ENCODE measurements at regions not wholly inside any gene's neighbourhood (a gene's known extent, or its start where the extent isn't known, plus 50 kb on each side); places are given as distances from the start of the nearest gene placed in this dataset.

- no peaks in the 10 kb centered on the region for H3K36me3 ChIP-seq
- no peak for TF ChIP-seq CTCF (IDR thresholded peaks at IDR 0.05)
- TF ChIP-seq POLR2A (IDR thresholded peaks at IDR 0.05), result no peak
- no peaks in the 10 kb centered on the region for H3K9me3 ChIP-seq
- no peaks in the 10 kb centered on the region for H3K27me3 ChIP-seq
- intact Hi-C loops (cut with DNase I), result no loop called here
- H3K4me1 ChIP-seq, result no peaks in the 10 kb centered on the region
- no peak overlapping the region for H3K4me3 ChIP-seq
- H3K27ac ChIP-seq, result no peak overlapping the region
- 71 to 91% (median 85%) methylated on average over 2 of the region's 2 CpGs for WGBS, 4 donors
- no peak for ATAC-seq
- no peak for DNase-seq
Observed at GRCh38 chrX:87236830-87237440, 280.7 kb upstream of the KLHL4 start.

- no peaks in the 10 kb centered on the region for H3K4me1 ChIP-seq
- H3K27me3 ChIP-seq, result no peaks in the 10 kb centered on the region
- no peak for DNase-seq
- 69 to 79% (median 71%) methylated on average over 5 of the region's 5 CpGs for WGBS, 4 donors
- intact Hi-C loops (cut with DNase I), result no loop called here
- no peak overlapping the region for H3K4me3 ChIP-seq
- H3K36me3 ChIP-seq, result no peaks in the 10 kb centered on the region
- TF ChIP-seq CTCF (IDR thresholded peaks at IDR 0.05) (no peak), POLR2A (IDR thresholded peaks at IDR 0.05) (no peak)
- H3K9me3 ChIP-seq, result no peaks in the 10 kb centered on the region
- H3K27ac ChIP-seq, result no peak overlapping the region
- ATAC-seq, result no peak
Observed at GRCh38 chrX:87265518-87265917, 252.1 kb upstream of the KLHL4 start.

GRCh38 chrX:87272491-87272890, 245.1 kb upstream of the KLHL4 start:
- no peaks in the 10 kb centered on the region for H3K36me3 ChIP-seq
- no peaks in the 10 kb centered on the region for H3K27me3 ChIP-seq
- no peak for DNase-seq
- no peak overlapping the region for H3K4me3 ChIP-seq
- no peaks in the 10 kb centered on the region for H3K9me3 ChIP-seq
- TF ChIP-seq CTCF (IDR thresholded peaks at IDR 0.05) (no peak), POLR2A (IDR thresholded peaks at IDR 0.05) (no peak)
- H3K27ac ChIP-seq, result no peak overlapping the region
- ATAC-seq, result no peak
- intact Hi-C loops (cut with DNase I), result no loop called here
- no peaks in the 10 kb centered on the region for H3K4me1 ChIP-seq

GRCh38 chrX:87299563-87300160, 217.9 kb upstream of the KLHL4 start:
- Histone ChIP-seq H3K4me3 (no peak overlapping the region), H3K9me3 (no peaks in the 10 kb centered on the region), H3K27me3 (no peaks in the 10 kb centered on the region), H3K27ac (no peak overlapping the region), H3K4me1 (no peaks in the 10 kb centered on the region), H3K36me3 (no peaks in the 10 kb centered on the region)
- DNase-seq (no peak), ATAC-seq (no peak)
- 1 to 3% (median 2%) methylated on average over 4 of the region's 4 CpGs for WGBS, 4 donors
- TF ChIP-seq POLR2A (IDR thresholded peaks at IDR 0.05), result no peak
- peak in 11 of 12 donors; percentile 19 to 65 (median 47) for TF ChIP-seq CTCF (IDR thresholded peaks at IDR 0.05)
- intact Hi-C loops (cut with DNase I), result no loop called here
